ENCODE measurements at regions not wholly inside any gene's neighbourhood (a gene's known extent, or its start where the extent isn't known, plus 50 kb on each side); places are given as distances from the start of the nearest gene placed in this dataset.
"Not testable (repeated sequence)": the region's sequence is repeated elsewhere in the genome, so short reads cannot be mapped to it uniquely, and the experiment has no call there.

DNA sequence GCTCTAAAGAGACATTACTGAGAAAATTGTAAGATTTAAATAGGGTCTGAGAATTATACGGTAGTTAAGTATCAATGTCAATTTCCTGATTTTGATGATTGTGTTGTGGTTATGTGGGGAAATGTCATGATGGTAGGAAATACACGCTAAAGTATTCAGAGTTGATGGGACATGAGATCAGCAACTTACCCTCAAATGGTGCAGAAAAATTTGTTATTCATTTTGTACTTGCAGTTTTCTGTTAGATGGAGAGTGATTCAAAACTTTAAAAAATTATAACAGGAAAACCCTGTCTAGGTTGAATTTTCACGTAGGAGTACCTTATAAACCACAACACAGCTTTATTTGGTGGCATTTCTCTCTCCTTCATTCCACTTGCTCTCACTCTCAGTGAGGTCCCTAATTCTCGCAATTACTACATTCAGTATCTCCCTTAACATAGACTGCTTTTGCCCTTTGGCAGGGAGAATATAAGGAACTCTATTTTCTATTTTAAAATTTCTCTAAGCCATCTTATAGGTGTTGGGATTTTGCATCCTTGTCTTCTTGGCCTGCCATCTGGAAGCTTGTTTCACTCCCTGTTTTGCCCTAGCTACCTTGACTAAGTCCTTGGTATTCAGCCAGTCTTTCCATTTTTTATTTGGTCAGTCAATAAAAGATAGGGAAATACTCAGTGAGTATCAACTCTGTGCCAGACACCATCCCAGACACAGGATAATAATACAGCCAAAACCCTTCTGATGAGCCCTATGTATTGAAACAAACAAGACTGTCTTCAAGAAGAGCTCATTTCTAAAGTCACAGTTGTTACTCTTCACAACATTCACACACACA is 550.6 kb upstream of the ACVR2A start:
- intact Hi-C loops (cut with micrococcal nuclease): no loop called here
- ATAC-seq: no peak
- no peak for DNase-seq

DNA sequence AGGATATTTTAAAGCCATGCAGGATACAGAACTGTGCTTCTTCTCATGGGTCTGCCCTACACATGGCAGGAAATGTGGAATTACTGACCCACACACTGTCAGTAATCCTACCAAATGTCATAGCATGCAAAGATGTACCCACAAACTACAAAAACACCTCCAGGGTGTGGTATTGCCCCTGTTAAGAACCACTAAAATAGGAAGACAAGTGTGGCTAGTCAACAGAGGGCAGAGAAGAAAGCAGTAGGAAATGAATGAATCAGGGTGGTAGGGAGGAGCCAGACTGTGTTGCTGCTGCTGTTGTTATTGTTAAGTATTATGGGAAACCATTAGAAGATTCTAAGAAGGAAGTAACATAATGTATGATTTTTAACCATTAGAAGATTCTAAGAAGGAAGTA is 556.7 kb upstream of the ACVR2A start:
- ATAC-seq: no peak
- DNase-seq: no peak

DNA sequence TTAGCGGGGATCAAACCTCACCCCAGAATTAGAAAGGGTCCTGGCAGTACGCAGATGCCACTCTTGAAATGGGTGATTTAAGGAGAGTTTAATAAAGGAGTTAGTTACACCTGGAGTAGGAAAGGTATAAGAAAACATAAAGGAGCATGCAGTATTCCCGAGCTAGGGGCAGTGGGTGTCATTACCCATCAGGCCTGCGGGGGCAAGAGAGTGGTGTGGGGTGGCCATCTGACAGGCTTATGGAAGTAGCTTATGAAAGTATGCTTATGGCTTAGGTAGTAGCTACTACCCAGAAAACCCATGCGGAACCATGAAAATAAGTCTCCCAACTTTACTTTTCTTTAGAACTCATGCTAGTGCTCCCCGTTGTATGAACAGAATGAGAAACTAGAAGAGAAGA is 568.9 kb upstream of the ACVR2A start:
- no peak for ATAC-seq
- no peak for DNase-seq
- intact Hi-C loops (cut with micrococcal nuclease): no loop called here

More for the DNA sequence above, 556.7 kb upstream of the ACVR2A start:
- intact Hi-C loops (cut with micrococcal nuclease): no loop called here

DNA sequence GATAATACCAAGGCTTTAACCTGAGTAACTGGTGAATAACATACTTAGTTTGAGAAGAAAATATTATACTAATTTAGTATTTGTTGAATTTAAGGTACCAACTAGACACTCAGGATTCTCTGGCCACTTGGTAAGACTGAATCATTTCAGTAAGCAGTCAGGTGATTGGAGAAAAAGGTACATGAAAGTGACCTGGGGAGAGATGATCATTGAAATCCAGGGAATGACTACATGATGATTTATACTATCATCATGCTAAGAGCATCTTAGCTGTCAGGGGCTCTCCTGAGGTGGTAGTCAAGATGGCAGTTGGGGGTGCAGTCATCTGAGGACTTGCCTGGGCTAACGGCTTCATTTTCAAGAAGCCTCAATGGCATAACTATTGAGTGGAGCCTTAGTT is 571.2 kb upstream of the ACVR2A start:
- intact Hi-C loops (cut with micrococcal nuclease): no loop called here
- DNase-seq (no peak), ATAC-seq (no peak)

DNA sequence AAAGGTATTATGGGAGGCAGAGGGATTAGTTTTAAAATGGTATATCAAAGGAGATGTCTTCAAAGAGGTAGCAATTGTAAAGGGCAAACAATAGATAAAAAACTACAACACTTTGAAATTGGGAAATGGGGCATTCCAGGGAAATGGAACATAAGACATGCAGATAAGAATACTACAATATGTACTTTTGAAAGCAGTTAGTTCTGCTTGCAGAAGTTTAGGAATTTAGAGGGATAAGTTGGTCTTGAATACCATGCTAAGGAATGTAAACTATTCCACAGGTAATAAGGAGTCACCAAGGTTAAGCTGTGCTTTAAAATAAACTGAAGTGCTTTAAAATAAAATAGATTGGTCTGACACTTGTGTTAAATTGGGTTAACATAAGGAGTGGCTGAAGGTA is 571.7 kb upstream of the ACVR2A start:
- intact Hi-C loops (cut with micrococcal nuclease): no loop called here
- no peak for DNase-seq
- ATAC-seq: no peak

DNA sequence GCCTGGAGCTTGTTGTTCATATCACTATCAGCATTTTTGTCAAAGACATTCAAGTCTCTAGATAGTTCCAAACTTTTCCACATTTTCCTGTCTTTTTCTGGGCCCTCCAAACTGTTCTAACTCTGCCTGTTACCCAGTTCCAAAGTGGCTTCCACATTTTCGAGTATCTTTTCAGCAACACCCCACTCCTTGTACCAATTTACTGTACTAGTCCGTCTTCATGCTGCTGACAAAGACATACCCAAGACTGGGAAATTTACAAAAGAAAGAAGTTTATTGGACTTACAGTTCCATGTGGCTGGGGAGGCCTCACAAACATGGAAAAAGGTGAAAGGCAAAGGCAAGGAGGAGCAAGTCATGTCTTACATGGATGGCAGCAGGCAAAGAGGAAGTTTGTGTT is 575.2 kb upstream of the ACVR2A start:
- ATAC-seq; intact Hi-C loops (cut with micrococcal nuclease); DNase-seq: not testable (repeated sequence)

DNA sequence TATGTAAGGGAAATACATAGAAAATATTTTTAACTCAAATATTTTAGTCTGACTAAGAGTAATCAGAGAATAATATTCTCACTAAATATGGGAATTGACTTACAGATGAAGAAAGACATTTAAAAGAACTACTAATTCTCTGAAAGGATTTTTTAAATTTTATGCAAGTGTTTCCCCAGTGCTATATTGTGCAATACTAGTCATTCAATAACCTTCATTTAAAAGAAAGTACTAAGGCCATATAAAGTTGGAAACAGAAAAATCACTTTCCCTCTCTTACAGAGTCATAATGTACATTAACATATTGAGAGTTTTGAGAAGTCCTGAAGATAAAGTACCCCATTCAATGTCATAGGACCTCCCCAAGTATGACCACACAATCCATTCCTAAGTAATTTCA is 584.6 kb upstream of the ACVR2A start:
- no peak for ATAC-seq
- DNase-seq: no peak
- intact Hi-C loops (cut with micrococcal nuclease): no loop called here

DNA sequence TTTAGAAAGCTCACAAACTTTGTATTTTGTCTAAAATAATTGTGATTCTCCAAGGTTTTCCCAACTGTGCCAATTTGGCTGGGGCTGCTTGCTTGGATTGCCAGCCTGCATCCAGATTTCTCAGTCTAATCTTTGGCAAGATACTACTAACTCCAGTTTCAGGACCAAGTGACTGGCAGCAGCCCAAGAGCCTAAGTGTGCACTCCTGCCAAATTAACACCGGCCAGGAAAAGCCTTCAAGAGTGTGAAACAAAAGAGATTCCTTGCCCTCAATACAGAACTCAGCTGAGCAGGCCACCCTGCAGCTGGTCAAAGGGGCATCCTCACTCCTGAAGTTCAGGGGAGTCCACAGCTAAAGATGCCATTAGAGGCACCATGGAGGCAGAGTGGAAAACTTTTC is 589.0 kb upstream of the ACVR2A start:
- DNase-seq (peak; percentile 20), ATAC-seq (no peak)
- intact Hi-C loops (cut with micrococcal nuclease): no loop called here

DNA sequence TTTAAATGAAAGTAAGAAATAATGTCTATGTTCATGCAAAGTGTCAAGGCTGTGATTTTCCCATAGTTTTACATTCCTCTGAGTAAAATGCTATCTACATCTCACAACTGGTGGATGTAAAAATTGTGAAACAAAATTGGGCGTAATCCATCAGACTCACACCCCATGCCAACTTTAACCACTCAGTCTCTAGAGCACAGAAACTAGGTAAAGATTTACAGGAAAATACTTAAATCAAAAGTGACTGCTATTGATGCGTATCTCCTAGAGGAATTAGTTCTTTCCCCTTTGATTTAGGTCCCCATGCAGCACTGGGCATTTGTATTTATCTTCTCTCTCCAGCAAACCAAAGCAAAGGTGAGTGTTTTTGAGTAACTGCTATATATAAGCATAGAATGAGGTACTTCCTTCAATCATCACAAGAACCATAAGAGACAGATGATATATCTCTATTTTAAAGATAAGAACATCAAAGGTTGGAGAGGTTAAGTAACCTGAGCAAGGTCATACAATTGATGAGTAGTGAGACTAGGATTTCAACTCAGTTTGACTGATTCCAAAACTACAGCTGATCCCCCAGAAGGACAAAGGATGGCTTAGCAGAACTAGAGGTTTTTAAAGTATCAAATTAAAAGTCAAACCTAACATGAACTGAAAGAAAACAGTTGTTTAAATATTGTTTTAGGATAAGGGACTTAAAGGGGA is 594.0 kb upstream of the ACVR2A start:
- ATAC-seq (no peak), DNase-seq (no peak)

DNA sequence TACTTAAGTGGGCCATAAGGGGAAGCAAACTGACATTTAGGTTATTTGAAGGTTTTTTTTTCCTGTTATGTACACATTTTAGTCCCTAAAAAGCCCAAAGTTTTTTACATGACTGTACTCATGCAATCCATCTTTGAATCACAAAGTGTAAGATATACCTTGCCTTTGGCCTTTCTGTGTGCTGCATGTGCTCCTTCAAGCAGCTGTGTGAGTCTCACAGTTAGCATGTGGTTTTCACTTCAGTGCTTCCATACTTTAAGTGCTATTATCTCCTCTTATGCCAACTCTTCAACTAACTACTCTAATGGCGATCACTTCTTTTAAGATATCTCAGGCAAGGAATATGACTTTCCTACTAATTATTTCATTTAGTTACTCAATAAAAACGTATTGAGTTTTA is 597.1 kb upstream of the ACVR2A start:
- intact Hi-C loops (cut with micrococcal nuclease): no loop called here
- no peak for DNase-seq
- ATAC-seq: no peak

More for the DNA sequence above, 594.0 kb upstream of the ACVR2A start:
- intact Hi-C loops (cut with micrococcal nuclease): no loop called here

DNA sequence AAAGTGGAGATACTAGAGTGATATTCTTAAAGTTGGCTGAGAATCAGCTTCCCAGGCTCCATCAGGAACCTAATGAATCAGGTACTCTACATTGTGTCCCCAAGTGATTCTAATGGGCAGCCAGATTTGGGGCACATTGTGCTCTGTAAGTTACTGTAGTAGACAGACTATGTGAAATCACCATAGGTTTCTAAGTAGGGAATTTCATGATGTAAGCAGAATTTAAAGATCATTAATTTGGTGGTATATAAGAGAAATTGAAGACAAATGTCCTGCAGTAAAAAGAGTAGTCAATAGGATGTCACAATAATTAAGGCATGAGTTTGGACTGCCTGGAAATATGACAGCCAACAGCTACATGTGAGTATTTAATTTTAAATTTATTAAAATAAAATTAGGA is 602.4 kb upstream of the ACVR2A start:
- intact Hi-C loops (cut with micrococcal nuclease): no loop called here
- no peak for ATAC-seq
- no peak for DNase-seq

DNA sequence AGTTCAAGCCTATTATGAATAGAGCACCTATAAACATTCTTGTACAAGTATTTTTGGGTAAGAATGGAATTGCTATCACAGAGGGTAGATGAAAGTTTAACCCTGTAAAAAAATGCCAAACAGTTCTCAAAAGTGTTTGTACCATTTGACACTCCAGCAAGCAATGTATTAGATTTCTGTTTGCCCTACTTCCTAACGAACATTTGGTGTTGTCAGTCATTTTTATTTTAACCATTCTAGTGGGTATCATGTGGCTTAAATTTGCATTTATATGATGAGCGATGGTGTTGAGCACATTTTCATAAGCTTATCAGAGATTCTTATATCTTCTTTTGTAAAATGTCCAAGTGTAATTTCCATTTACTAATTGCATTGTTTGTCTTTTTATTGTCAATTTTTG is 608.2 kb upstream of the ACVR2A start:
- ATAC-seq (no peak), DNase-seq (no peak)
- intact Hi-C loops (cut with micrococcal nuclease): no loop called here

DNA sequence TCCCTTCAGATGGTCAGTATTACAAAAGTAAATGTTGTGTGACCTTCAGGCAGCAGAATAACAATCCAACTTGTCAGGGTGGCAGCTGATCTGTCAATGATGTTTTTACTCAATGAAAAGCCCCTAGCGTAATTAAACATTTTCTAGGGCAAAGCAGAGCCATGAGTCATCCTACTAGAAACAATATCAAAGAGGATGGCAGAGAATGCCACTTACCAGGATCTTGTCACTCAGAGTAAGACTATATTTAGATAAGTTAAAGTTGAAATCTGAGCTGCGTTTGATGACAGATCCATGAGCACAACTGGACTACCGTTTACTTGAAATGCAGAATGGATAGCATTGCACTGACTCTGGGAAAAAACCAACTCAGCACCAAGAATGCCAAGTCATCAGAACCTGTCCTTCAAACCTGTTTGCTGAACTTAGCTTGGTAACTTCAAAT is 612.6 kb upstream of the ACVR2A start:
- intact Hi-C loops (cut with micrococcal nuclease): no loop called here

DNA sequence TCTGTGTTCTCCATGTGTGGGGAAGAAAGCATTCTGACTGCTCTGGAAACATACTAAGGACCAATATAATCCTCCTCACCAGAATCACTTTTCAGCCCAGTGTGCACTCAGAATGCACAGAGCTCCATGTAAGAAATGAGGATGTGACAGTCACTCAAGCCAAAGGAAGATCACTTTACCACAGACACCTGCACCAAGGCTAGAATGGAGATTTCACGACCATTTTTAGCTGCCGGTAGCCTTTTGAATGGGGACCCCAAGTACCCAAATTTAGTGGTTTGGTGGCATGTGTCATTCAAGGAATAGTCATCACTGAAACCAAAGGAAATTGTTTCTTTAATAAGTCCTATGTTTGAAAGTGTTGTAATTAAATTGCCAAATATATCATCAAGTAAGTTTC is 613.2 kb upstream of the ACVR2A start:
- intact Hi-C loops (cut with micrococcal nuclease): no loop called here

More for the DNA sequence above, 612.6 kb upstream of the ACVR2A start:
- no peak for ATAC-seq
- DNase-seq: no peak

DNA sequence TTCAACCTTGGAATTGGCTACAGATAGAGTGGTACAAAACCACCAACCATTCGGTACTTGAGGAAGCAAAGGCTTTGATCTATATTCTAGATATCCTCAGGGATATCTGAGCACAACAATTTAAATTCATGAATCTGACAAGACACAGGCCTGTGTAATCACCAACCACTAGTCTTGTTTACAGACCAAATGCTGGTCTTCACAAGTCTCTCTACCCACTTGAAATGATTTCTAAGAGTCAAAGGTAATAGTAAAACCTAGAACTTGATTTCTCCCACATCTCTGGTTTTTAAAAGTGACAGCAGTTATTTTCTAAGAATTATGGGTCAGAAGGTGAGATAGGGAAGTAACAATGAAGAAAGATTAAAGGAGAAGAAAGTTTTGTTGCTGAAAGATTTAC is 613.7 kb upstream of the ACVR2A start:
- DNase-seq (no peak), ATAC-seq (no peak)

More for the DNA sequence above, 613.2 kb upstream of the ACVR2A start:
- ATAC-seq (no peak), DNase-seq (no peak)

DNA sequence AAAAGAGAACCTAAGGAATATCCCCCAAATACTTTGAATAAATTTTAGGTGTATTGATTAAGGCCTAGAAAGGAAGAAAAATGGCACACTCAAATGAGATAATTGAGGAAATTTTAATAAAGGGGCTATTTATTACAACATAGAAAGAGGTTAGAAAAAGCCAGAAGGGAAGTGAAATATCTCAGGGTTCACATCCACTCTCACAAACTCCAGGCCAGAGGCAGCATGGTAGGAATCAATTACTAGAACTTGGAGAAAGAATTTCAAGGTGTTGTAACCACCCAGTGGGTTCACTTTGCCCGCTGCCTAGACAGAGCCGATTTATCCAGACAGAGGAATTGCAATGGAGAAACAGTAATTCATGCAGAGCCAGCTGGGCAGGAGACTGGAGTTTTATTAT is 617.5 kb upstream of the ACVR2A start:
- ATAC-seq (no peak), DNase-seq (no peak)
- intact Hi-C loops (cut with micrococcal nuclease): no loop called here

More for the DNA sequence above, 613.7 kb upstream of the ACVR2A start:
- intact Hi-C loops (cut with micrococcal nuclease): no loop called here

DNA sequence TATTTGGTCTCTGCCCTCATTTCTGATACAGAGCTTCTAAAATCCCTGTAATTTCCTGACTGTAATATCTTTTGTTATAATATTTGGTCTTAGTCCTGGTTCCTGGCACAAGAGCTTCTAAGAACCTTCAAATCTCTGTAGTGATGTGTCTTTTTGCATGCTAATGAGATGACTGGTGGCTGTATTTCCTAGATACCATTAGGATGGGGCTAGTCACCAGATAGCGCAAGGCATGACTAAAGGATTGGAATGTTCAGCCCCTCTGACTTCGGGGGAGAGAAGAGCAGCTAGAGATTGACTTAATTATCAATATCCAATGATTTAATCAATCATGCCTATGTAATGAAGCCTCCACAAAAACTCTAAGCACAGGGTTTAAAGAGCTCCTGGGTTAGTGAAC is 620.8 kb upstream of the ACVR2A start:
- ATAC-seq: no peak
- DNase-seq: no peak
- intact Hi-C loops (cut with micrococcal nuclease): no loop called here

DNA sequence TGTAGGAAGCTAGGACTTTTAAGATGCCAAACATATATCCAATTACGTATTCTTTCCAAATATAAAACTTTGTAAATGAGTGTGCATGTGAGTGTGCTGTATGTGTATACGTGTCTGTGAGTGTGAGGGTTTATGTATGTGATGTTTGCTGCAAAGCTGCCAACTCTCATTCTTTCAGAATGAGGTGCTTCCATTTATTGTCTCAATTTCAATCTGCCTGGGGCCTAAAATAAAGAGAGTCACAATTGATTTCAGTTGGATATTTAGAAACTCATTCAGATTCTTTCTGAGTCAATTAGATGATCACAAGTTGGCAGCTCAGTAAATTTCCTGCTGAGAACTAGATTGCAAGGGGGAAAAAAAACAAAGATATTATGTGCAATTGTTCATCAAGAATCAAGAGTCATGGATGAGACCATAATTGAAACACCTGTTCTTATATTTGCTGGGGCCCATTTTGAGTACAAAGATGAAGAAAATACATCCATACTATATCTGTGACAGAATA is 621.2 kb upstream of the ACVR2A start:
- ATAC-seq: no peak

DNA sequence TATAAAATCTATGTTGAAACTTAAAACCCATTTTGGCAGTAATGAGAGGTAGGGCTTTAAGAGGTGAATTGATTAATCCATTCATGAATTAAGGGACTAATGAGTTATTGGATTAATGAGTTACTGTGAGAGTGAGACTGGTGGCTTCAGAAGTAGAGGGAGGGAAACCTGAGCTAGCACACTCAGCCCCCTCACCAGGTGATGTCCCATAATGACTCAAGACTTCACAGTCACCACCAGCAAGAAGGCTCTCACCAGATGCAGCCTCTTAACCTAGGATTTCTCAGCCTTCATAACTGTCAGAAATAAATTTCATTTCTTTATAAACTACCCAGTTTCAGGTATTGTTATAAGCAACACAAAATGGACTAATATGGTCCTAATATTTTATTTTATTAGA is 621.7 kb upstream of the ACVR2A start:
- ATAC-seq (no peak), DNase-seq (no peak)
- intact Hi-C loops (cut with micrococcal nuclease): no loop called here

More for the DNA sequence above, 621.2 kb upstream of the ACVR2A start:
- intact Hi-C loops (cut with micrococcal nuclease): no loop called here
- DNase-seq: no peak

DNA sequence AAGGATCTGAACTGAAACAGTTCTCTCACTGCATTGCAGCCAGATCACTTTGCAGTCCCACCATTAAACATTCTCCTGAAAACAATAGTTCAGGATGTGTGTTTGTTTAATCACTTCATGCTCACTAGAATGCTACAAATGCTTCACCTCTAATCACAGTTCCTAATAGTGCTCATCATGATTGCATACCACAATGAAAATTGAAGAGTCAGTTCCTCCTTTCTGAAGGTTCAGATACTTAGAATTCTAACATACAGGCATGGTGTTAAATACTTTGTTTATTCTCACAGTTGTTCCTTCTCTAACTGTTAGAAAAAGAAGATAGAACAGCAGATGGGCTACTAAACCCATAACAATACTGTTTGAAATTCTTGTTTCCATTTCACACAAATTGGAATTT is 622.3 kb upstream of the ACVR2A start:
- intact Hi-C loops (cut with micrococcal nuclease): no loop called here
- DNase-seq (no peak), ATAC-seq (no peak)

DNA sequence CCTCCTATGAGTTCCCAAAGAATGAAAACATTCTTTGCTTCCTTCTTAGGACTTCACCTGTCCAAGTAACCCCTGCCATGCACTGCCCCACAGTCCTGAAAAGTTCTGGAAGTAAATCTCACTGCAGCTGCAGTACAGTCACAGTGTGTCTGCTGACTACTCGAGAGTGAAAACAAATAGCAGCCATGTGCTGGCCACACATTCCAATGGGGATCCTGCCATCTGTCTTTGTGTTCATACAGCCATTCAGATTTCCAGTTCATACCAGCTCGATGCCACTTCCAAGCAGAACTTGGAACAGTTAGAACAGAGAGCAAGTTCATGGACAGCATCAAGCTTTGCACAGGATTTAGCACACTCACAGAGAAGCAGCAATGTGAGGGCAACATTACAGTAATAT is 629.9 kb upstream of the ACVR2A start:
- no peak for ATAC-seq
- intact Hi-C loops (cut with micrococcal nuclease): no loop called here

More for the DNA sequence above, 629.9 kb upstream of the ACVR2A start:
- DNase-seq: no peak

Data from left ventricle myocardium superior (tissue), 1 donor.